ENCODE measurements at regions not wholly inside any gene's neighbourhood (a gene's known extent, or its start where the extent isn't known, plus 50 kb on each side); places are given as distances from the start of the nearest gene placed in this dataset.

DNA sequence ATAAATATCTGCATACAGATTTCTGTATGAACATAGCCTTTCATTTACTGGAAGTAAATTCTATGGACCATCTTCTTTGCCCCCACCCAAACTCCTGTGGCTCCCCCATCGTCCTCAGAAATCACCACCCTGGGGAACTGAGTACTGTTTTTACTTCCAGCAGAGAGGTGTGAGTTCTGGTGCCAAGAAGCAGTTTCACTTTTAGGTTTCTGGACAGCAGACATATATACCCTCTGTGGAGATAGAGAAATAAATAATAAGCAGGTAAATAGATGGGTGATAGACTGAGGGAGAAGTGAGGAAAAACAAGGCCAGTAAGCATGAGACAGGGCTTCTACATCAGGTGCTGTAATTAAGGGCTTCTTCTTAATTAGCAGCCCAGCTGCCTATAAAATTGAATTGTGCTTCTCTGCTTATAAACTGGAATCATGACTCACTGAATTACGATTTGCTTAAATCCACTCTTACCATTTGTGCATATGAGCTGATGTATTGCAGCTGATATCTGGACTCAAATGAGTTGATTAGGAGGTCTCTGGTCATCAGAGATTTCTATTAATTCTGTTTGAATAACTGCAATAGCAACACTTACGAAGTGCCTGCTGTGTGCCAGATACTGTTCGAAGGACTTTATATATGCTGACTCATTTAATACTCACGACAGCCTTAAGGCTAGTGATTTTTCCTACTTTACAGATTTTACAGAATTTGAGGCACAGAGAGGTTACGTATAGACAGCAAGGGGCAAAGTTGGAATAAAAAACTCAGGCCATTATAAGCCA lies 60.8 kb upstream of the DHX15 start:
- TF ChIP-seq POLR2A (IDR thresholded peaks at IDR 0.05) = no peak
- TF ChIP-seq, protein P1, sequence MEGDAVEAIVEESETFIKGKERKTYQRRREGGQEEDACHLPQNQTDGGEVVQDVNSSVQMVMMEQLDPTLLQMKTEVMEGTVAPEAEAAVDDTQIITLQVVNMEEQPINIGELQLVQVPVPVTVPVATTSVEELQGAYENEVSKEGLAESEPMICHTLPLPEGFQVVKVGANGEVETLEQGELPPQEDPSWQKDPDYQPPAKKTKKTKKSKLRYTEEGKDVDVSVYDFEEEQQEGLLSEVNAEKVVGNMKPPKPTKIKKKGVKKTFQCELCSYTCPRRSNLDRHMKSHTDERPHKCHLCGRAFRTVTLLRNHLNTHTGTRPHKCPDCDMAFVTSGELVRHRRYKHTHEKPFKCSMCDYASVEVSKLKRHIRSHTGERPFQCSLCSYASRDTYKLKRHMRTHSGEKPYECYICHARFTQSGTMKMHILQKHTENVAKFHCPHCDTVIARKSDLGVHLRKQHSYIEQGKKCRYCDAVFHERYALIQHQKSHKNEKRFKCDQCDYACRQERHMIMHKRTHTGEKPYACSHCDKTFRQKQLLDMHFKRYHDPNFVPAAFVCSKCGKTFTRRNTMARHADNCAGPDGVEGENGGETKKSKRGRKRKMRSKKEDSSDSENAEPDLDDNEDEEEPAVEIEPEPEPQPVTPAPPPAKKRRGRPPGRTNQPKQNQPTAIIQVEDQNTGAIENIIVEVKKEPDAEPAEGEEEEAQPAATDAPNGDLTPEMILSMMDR (IDR thresholded peaks at IDR 0.05) = no peak
